ENCODE measurements at regions not wholly inside any gene's neighbourhood (a gene's known extent, or its start where the extent isn't known, plus 50 kb on each side); places are given as distances from the start of the nearest gene placed in this dataset.

DNA sequence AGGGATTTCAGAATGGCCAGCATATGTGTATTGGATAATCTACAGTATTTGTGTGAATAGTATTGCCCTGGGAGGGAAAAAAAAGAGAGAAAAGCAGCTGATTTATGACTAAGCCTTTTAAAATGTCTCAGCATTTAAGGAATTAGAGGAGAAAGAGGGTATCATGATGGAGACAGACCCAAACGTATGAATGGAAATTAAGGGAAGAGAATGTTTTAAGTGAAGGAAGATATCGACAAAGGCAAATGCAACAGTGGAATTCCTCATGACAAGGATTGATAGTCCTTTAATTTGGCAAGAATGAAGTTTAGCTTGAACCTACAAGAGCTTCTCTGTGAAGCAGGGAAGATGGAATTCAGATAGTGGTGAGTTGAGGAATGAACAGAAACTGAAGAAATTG is 367.3 kb upstream of the POU3F2 start:
- no peak for TF ChIP-seq EZH2 (optimal IDR thresholded peaks at IDR 0.05; ENCODE audit: low read depth, low read length)
- no peak for TF ChIP-seq CTCF (IDR thresholded peaks at IDR 0.05; ENCODE audit: low read length)

Measured in MM.1S (cell line).